HEK293T (cell line): ENCODE measurements at regions not wholly inside any gene's neighbourhood (a gene's known extent, or its start where the extent isn't known, plus 50 kb on each side); places are given as distances from the start of the nearest gene placed in this dataset.
"Not testable (repeated sequence)": the region's sequence is repeated elsewhere in the genome, so short reads cannot be mapped to it uniquely, and the experiment has no call there.

ENCODE experiments used
- ARNT ChIP-seq: fragments of 450-650 bp; IDR thresholded peaks from 2 replicates; pipeline ENCODE4 v1.6.1; 2017; ENCODE audit warnings: mild to moderate bottlenecking
- FOXA1 ChIP-seq: fragments of 450-650 bp; IDR thresholded peaks from 2 replicates; pipeline ENCODE4 v1.6.1; 2016; ENCODE audit warnings: mild to moderate bottlenecking
- FOXK2 ChIP-seq: fragments of 450-650 bp; IDR thresholded peaks from 2 replicates; pipeline ENCODE4 v1.6.1; 2016; ENCODE audit warnings: mild to moderate bottlenecking
- FOXM1 ChIP-seq: fragments of 450-650 bp; IDR thresholded peaks from 2 replicates; pipeline ENCODE4 v1.6.1; 2017; ENCODE audit warnings: mild to moderate bottlenecking, borderline replicate concordance
- L3MBTL2 ChIP-seq: fragments of 450-650 bp; conservative IDR thresholded peaks from 2 replicates; pipeline ENCODE4 v1.6.1; 2016; ENCODE audit warnings: mild to moderate bottlenecking
- SP1 ChIP-seq: fragments of 450-650 bp; IDR thresholded peaks from 2 replicates; pipeline ENCODE4 v1.6.1; 2017
- TARDBP ChIP-seq: fragments of 450-650 bp; IDR thresholded peaks from 2 replicates; pipeline ENCODE4 v1.6.1; 2016

DNA sequence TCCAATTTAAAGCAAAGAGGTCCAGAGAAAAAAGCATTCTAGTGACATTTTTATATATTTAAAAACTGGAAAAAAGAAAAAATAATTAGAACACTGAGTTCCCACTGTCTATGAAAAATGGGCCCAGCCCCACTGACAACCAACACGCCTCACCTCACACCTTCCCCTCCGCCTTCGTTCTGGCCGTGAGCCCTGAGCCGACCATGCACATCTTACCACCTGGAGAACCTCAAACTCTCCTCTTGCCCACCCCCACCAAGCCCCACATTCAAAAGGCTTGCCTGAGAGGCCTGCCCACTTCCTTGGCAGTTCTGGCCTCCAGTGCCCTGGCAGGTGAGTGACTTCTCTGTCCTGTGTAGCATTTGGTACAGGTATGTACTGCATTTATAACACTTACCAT is 63.9 kb upstream of the PLGLB2 start:
- not testable (repeated sequence) for TF ChIP-seq ARNT, FOXM1, SP1, FOXA1, TARDBP, L3MBTL2, FOXK2
